Superior temporal gyrus (tissue), 1 donor: ENCODE measurements at regions not wholly inside any gene's neighbourhood (a gene's known extent, or its start where the extent isn't known, plus 50 kb on each side); places are given as distances from the start of the nearest gene placed in this dataset.

Experiments used
- DNase-seq: peaks from one replicate; pipeline ENCODE4 v3.0.0-alpha.2; 2016; ENCODE audit errors: extremely low spot score

- no peak for DNase-seq
These were observed 277.8 kb downstream of the FOXO1 start for GRCh38 chr13:40388617-40389016.

GRCh38 chr13:40389081-40389641 is 277.3 kb downstream of the FOXO1 start:
- no peak for DNase-seq

GRCh38 chr13:40390401-40390916 is 276.0 kb downstream of the FOXO1 start:
- DNase-seq: no peak

GRCh38 chr13:40391788-40392187 is 274.7 kb downstream of the FOXO1 start:
- no peak for DNase-seq

GRCh38 chr13:40394304-40394985 is 272.0 kb downstream of the FOXO1 start:
- DNase-seq: no peak

- DNase-seq: no peak
These were observed 268.4 kb downstream of the FOXO1 start for GRCh38 chr13:40398065-40398464.

- no peak for DNase-seq
These were observed 266.7 kb downstream of the FOXO1 start for GRCh38 chr13:40399756-40400155.

GRCh38 chr13:40401911-40402776 is 264.3 kb downstream of the FOXO1 start:
- peak; percentile 66 for DNase-seq

- DNase-seq: no peak
These were observed 263.5 kb downstream of the FOXO1 start for GRCh38 chr13:40402931-40403431.

GRCh38 chr13:40403509-40404241 is 262.8 kb downstream of the FOXO1 start:
- DNase-seq: no peak

GRCh38 chr13:40404407-40404806 is 262.0 kb downstream of the FOXO1 start:
- no peak for DNase-seq

- DNase-seq: no peak
These were observed 261.3 kb downstream of the FOXO1 start for GRCh38 chr13:40404967-40405716.

- no peak for DNase-seq
These were observed 259.9 kb downstream of the FOXO1 start for GRCh38 chr13:40406405-40407120.

- no peak for DNase-seq
These were observed 258.9 kb downstream of the FOXO1 start for GRCh38 chr13:40407567-40407966.

GRCh38 chr13:40408602-40409001 is 257.8 kb downstream of the FOXO1 start:
- no peak for DNase-seq

- no peak for DNase-seq
These were observed 257.2 kb downstream of the FOXO1 start for GRCh38 chr13:40409278-40409677.

- DNase-seq: no peak
These were observed 256.1 kb downstream of the FOXO1 start for GRCh38 chr13:40410315-40410714.

- no peak for DNase-seq
These were observed 246.2 kb downstream of the FOXO1 start for GRCh38 chr13:40420160-40420740.

GRCh38 chr13:40422588-40423235 is 243.7 kb downstream of the FOXO1 start:
- DNase-seq: no peak
